Common myeloid progenitor, CD34-positive (primary cell): ENCODE measurements at regions not wholly inside any gene's neighbourhood (a gene's known extent, or its start where the extent isn't known, plus 50 kb on each side); places are given as distances from the start of the nearest gene placed in this dataset.

ENCODE experiments used
- CTCF ChIA-PET: fragments of 350-600 bp; sonication (Branson Sonifier 250); formaldehyde crosslinking; loops from one replicate; lab custom pipeline; 2021; ENCODE audit warnings: antibody characterized with exemption; lab: Charles Lee
- POLR2A ChIA-PET: fragments of 350-600 bp; sonication (Branson Sonifier 250); formaldehyde crosslinking; loops from one replicate; lab custom pipeline; 2021; ENCODE audit warnings: antibody characterized with exemption; lab: Charles Lee
- DNase-seq, 3 donors: peaks; one replicate each; pipeline versions ENCODE4 v3.0.0 to v3.0.0-alpha.2; 2013
- H3K27ac ChIP-seq, 2 experiments: 1 replicate in 1 of 2; 2 replicates in 1 of 2; pipeline ENCODE4 v1.7.0; 2013; ENCODE audit warnings: inconsistent platforms in 2 of 2, low read length in 2 of 2, mild to moderate bottlenecking in 2 of 2, low read depth in 1 of 2, moderate library complexity in 1 of 2; ENCODE audit not compliant: severe bottlenecking in 2 of 2, insufficient read depth in 1 of 2, poor library complexity in 1 of 2
- H3K27me3 ChIP-seq, 5 experiments: replicated peaks in 2 of 5; 1 replicate in 3 of 5; 2 replicates in 2 of 5; pipeline versions ENCODE4 v1.6.1 to v1.7.0; 2013; ENCODE audit warnings: low read length in 4 of 5, mild to moderate bottlenecking in 2 of 5, moderate library complexity in 2 of 5, inconsistent platforms in 1 of 5; ENCODE audit not compliant: insufficient read depth in 5 of 5, control insufficient read depth in 4 of 5
- H3K36me3 ChIP-seq, 4 experiments: 1 replicate in 2 of 4; 2 replicates in 2 of 4; pipeline versions ENCODE4 v1.6.1 to v1.7.0; 2013; ENCODE audit warnings: low read length in 3 of 4, control low read depth in 1 of 4, mild to moderate bottlenecking in 1 of 4; ENCODE audit not compliant: control insufficient read depth in 4 of 4, insufficient read depth in 4 of 4
- H3K4me1 ChIP-seq, 4 experiments: 1 replicate in 3 of 4; 2 replicates in 1 of 4; pipeline versions ENCODE4 v1.6.1 to v1.7.1; 2013; ENCODE audit warnings: low read length in 3 of 4, mild to moderate bottlenecking in 3 of 4, control low read depth in 1 of 4, inconsistent platforms in 1 of 4, moderate library complexity in 1 of 4; ENCODE audit not compliant: control insufficient read depth in 4 of 4, insufficient read depth in 4 of 4; ENCODE audit errors: control extremely low read depth in 1 of 4
- H3K4me3 ChIP-seq, 7 experiments: 1 replicate in 4 of 7; 2 replicates in 3 of 7; pipeline versions ENCODE4 v1.5.1 to v1.7.0; 2013; ENCODE audit warnings: mild to moderate bottlenecking in 7 of 7, low read length in 6 of 7, moderate library complexity in 6 of 7, inconsistent platforms in 2 of 7, low read depth in 2 of 7, control low read depth in 1 of 7; ENCODE audit not compliant: insufficient read depth in 4 of 7, control insufficient read depth in 1 of 7; ENCODE audit errors: extremely low read depth in 1 of 7
- H3K9me3 ChIP-seq, 5 experiments: 1 replicate in 4 of 5; 2 replicates in 1 of 5; pipeline versions ENCODE4 v1.6.1 to v1.7.1; 2013; ENCODE audit warnings: low read length in 4 of 5, mild to moderate bottlenecking in 2 of 5, inconsistent platforms in 1 of 5, low read depth in 1 of 5, moderate library complexity in 1 of 5; ENCODE audit not compliant: control insufficient read depth in 4 of 5, insufficient read depth in 2 of 5; ENCODE audit errors: control extremely low read depth in 1 of 5
- WGBS: methylation state at CpG from one replicate; pipeline ENCODE4 v1.1.5; 2013; ENCODE audit not compliant: insufficient coverage; 5-methylcytosine and 5-hydroxymethylcytosine counted together

- H3K36me3 ChIP-seq: no peaks in the 10 kb centered on the region
- H3K4me3 ChIP-seq: no peak overlapping the region
- H3K4me1 ChIP-seq: no peaks in the 10 kb centered on the region
- H3K27me3 ChIP-seq: no peaks in the 10 kb centered on the region
- POLR2A ChIA-PET: no interaction called here
- DNase-seq: no peak
- no peaks in the 10 kb centered on the region for H3K9me3 ChIP-seq
- CTCF ChIA-PET: no interaction called here
- WGBS: 88% methylated on average over 2 of the region's 2 CpGs
- no peak overlapping the region for H3K27ac ChIP-seq
Observed at GRCh38 chr2:223197046-223197445, 145.1 kb downstream of the KCNE4 start.

DNA sequence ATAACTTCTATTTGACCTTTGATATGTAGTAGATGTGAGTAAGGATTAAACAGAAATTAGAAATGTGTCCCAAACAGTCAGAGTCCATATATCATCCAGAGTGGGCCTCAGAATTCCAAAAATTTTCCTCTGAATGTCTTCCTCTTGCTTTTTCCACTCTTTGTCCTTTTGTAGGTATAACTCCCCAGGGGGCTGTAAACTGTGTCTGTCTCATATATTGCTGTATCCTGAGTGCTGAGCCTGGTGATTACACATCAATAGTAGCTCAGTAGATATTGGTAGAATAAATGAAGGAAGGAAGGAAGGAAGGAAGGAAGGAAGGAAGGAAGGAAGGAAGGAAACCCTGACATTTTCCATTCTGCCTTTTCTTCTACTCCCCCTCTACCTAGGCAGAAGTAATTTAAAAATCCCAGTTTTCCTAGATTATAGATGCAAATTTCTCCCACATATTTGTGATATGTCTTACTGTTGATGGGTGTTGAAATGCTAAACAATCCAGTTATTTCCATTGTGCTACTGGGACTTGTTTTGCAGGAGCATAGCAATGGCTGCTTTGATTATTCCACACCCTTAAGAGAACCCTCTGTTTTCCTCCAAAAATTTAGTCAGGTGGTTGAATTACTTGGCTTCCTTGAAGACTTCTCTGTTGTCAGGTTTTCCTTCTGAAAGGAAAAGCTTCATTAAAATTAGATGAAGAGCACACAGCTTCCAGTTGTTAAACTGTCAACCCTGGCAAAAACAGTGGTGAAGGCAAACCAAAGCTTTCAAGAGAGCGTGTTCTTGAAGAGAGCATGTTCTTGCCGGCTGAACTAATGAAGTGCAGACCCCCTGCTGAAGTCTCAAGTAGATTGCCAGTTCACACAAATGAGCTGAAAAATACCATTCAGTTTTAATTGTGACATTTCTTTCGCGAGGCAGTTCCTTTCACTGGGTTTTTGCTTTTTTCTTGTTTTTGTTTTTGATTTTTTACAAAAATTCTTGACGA lies 147.8 kb downstream of the KCNE4 start:
- no peaks in the 10 kb centered on the region for H3K9me3 ChIP-seq
- ChIA-PET POLR2A (no interaction called here), CTCF (no interaction called here)
- H3K27me3 ChIP-seq: no peaks in the 10 kb centered on the region
- no peaks in the 10 kb centered on the region for H3K36me3 ChIP-seq
- WGBS: 83% methylated on average over 5 of the region's 5 CpGs
- no peak overlapping the region for H3K27ac ChIP-seq
- H3K4me3 ChIP-seq: no peak overlapping the region
- no peaks in the 10 kb centered on the region for H3K4me1 ChIP-seq
- no peak for DNase-seq

GRCh38 chr2:223203971-223204929 lies 152.3 kb downstream of the KCNE4 start:
- no peak for DNase-seq
- Histone ChIP-seq H3K27me3 (no peaks in the 10 kb centered on the region), H3K27ac (no peak overlapping the region), H3K4me1 (no peaks in the 10 kb centered on the region), H3K4me3 (no peak overlapping the region), H3K9me3 (peaks cover 0 to 3% (median 2%) of the 10 kb centered on the region in 5 experiments), H3K36me3 (no peaks in the 10 kb centered on the region)
- ChIA-PET POLR2A (no interaction called here), CTCF (no interaction called here)
- WGBS: 100% methylated on average over 1 of the region's 4 CpGs

DNA sequence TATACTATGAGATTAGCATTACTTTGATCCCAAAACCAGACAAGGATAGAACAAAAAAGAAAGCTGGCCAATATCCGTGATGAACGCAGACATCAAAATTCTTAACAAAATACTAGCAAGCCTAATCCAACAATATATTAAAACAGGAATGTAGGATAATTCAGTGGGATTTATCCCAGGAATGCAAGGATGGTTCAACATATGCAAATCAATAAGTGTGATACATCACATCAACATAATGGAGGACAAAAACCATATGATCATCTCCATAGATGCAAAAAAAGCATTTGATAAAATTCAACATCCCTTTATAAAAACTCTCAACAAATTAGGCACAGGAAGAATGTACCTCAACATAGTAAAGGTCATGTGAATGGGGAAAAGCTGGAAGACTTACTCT lies 158.5 kb downstream of the KCNE4 start:
- peaks cover 0 to 5% (median 3%) of the 10 kb centered on the region in 5 experiments for H3K9me3 ChIP-seq
- CTCF ChIA-PET: no interaction called here
- H3K4me1 ChIP-seq: no peaks in the 10 kb centered on the region
- no peaks in the 10 kb centered on the region for H3K27me3 ChIP-seq
- no peak overlapping the region for H3K4me3 ChIP-seq
- POLR2A ChIA-PET: no interaction called here
- no peaks in the 10 kb centered on the region for H3K36me3 ChIP-seq
- no peak for DNase-seq
- no CpG with 5 or more reads among the region's 2 CpGs for WGBS
- H3K27ac ChIP-seq: no peak overlapping the region

GRCh38 chr2:223214394-223215253 lies 162.6 kb downstream of the KCNE4 start:
- H3K9me3 ChIP-seq: peaks cover 0 to 5% (median 0%) of the 10 kb centered on the region in 5 experiments
- DNase-seq: no peak
- no peaks in the 10 kb centered on the region for H3K27me3 ChIP-seq
- 89% methylated on average over 3 of the region's 5 CpGs for WGBS
- no peaks in the 10 kb centered on the region for H3K4me1 ChIP-seq
- H3K27ac ChIP-seq: no peak overlapping the region
- H3K36me3 ChIP-seq: no peaks in the 10 kb centered on the region
- H3K4me3 ChIP-seq: no peak overlapping the region
- ChIA-PET POLR2A (no interaction called here), CTCF (no interaction called here)

DNA sequence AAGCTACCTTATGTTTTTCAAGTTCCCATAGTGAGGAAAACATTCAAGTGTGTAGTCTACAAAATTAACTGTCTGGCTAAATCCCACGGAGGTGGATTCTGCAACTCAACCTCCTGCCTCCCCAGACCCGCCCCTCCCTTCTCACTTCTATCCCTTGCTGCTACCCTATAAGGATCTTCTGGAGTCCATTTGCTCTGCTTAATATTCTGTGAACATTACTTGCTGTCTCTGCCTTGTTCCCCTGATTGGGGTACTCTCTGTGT lies 163.2 kb downstream of the KCNE4 start:
- Histone ChIP-seq H3K36me3 (no peaks in the 10 kb centered on the region), H3K27me3 (no peaks in the 10 kb centered on the region), H3K9me3 (peaks cover 0 to 5% (median 0%) of the 10 kb centered on the region in 5 experiments), H3K27ac (no peak overlapping the region), H3K4me1 (no peaks in the 10 kb centered on the region), H3K4me3 (no peak overlapping the region)
- ChIA-PET CTCF (no interaction called here), POLR2A (no interaction called here)
- no peak for DNase-seq
- 53% methylated on average over 2 of the region's 2 CpGs for WGBS
